Stimulated activated naive B cell treated with anti-CD40 and anti-IgM and Interleukin-4, amounts not matched to agents 10 μg/mL and 1 μg/mL and 100 μg/mL, for 72 hours (primary cell): ENCODE measurements at regions not wholly inside any gene's neighbourhood (a gene's known extent, or its start where the extent isn't known, plus 50 kb on each side); places are given as distances from the start of the nearest gene placed in this dataset.

ENCODE experiments used
- ATAC-seq, 2 donors: fragments of 150-1000 bp; cut with Tn5 transposase; replicated peaks; 2 replicates each; pipeline ENCODE4 v1.10.0; 2021; ENCODE audit warnings: moderate library complexity in 1 of 2
- DNase-seq: peaks from one replicate; pipeline ENCODE4 v3.0.0; 2021
- H3K27ac Mint-ChIP-seq: one replicate; pipeline ENCODE4 v1.8.0; 2022; ENCODE audit warnings: mild to moderate bottlenecking, mixed read lengths
- H3K27me3 Mint-ChIP-seq, 2 donors: one replicate each; pipeline ENCODE4 v1.8.0; 2022; ENCODE audit warnings: mixed read lengths in 2 of 2
- H3K36me3 Mint-ChIP-seq, 2 donors: one replicate each; pipeline ENCODE4 v1.8.0; 2022; ENCODE audit warnings: mixed read lengths in 2 of 2, mild to moderate bottlenecking in 1 of 2
- H3K4me1 Mint-ChIP-seq, 2 donors: one replicate each; pipeline ENCODE4 v1.8.0; 2022; ENCODE audit warnings: mixed read lengths in 2 of 2, mild to moderate bottlenecking in 1 of 2
- H3K4me3 Mint-ChIP-seq, 2 donors: one replicate each; pipeline ENCODE4 v1.8.0; 2022; ENCODE audit warnings: mild to moderate bottlenecking in 2 of 2, mixed read lengths in 2 of 2, moderate library complexity in 1 of 2
- H3K9me3 Mint-ChIP-seq, 2 donors: one replicate each; pipeline ENCODE4 v1.8.0; 2022; ENCODE audit warnings: mixed read lengths in 2 of 2, mild to moderate bottlenecking in 1 of 2

- no peaks in the 10 kb centered on the region for H3K9me3 Mint-ChIP-seq
- no peak overlapping the region for H3K4me3 Mint-ChIP-seq
- peaks cover 0 to 4% of the 10 kb centered on the region in 2 donors for H3K27me3 Mint-ChIP-seq
- ATAC-seq, result no peak
- DNase-seq, result no peak
- H3K36me3 Mint-ChIP-seq, result no peaks in the 10 kb centered on the region
- H3K27ac Mint-ChIP-seq, result no peak overlapping the region
- H3K4me1 Mint-ChIP-seq, result no peaks in the 10 kb centered on the region
These were observed 61.2 kb upstream of the TNR start for GRCh38 chr1:175804561-175804960.

GRCh38 chr1:175803413-175803812 lies 60.0 kb upstream of the TNR start:
- Mint-ChIP-seq H3K9me3 (no peaks in the 10 kb centered on the region), H3K4me3 (no peak overlapping the region), H3K27ac (no peak overlapping the region), H3K36me3 (no peaks in the 10 kb centered on the region), H3K4me1 (no peaks in the 10 kb centered on the region), H3K27me3 (peaks cover 0 to 4% of the 10 kb centered on the region in 2 donors)
- DNase-seq (no peak), ATAC-seq (no peak)

- H3K36me3 Mint-ChIP-seq, result no peaks in the 10 kb centered on the region
- no peak for DNase-seq
- H3K27ac Mint-ChIP-seq, result no peak overlapping the region
- H3K4me3 Mint-ChIP-seq, result no peak overlapping the region
- H3K27me3 Mint-ChIP-seq, result peaks cover 0 to 4% of the 10 kb centered on the region in 2 donors
- H3K9me3 Mint-ChIP-seq, result no peaks in the 10 kb centered on the region
- ATAC-seq, result no peak
- no peaks in the 10 kb centered on the region for H3K4me1 Mint-ChIP-seq
These were observed 59.2 kb upstream of the TNR start for GRCh38 chr1:175802407-175803123.

- Mint-ChIP-seq H3K4me1 (no peaks in the 10 kb centered on the region), H3K4me3 (no peak overlapping the region), H3K27me3 (peaks cover 4 to 7% of the 10 kb centered on the region in 2 donors), H3K27ac (no peak overlapping the region), H3K9me3 (no peaks in the 10 kb centered on the region), H3K36me3 (no peaks in the 10 kb centered on the region)
- ATAC-seq, result no peak
- DNase-seq, result no peak
These were observed 58.6 kb upstream of the TNR start for GRCh38 chr1:175801979-175802378.

GRCh38 chr1:175797576-175797975 lies 54.2 kb upstream of the TNR start:
- ATAC-seq, result no peak
- no peak for DNase-seq
- no peak overlapping the region for H3K4me3 Mint-ChIP-seq
- peaks cover 16 to 22% of the 10 kb centered on the region in 2 donors for H3K27me3 Mint-ChIP-seq
- no peaks in the 10 kb centered on the region for H3K4me1 Mint-ChIP-seq
- no peaks in the 10 kb centered on the region for H3K36me3 Mint-ChIP-seq
- H3K27ac Mint-ChIP-seq, result no peak overlapping the region
- H3K9me3 Mint-ChIP-seq, result no peaks in the 10 kb centered on the region

- Mint-ChIP-seq H3K36me3 (no peaks in the 10 kb centered on the region), H3K27ac (no peak overlapping the region), H3K27me3 (peaks cover 25% of the 10 kb centered on the region in 2 donors), H3K9me3 (no peaks in the 10 kb centered on the region), H3K4me3 (no peak overlapping the region), H3K4me1 (no peaks in the 10 kb centered on the region)
- no peak for DNase-seq
- no peak for ATAC-seq
These were observed 51.2 kb upstream of the TNR start for GRCh38 chr1:175794586-175794985.

- Mint-ChIP-seq H3K36me3 (no peaks in the 10 kb centered on the region), H3K9me3 (no peaks in the 10 kb centered on the region), H3K27me3 (peaks cover 27 to 30% of the 10 kb centered on the region in 2 donors), H3K27ac (no peak overlapping the region), H3K4me1 (no peaks in the 10 kb centered on the region), H3K4me3 (no peak overlapping the region)
- ATAC-seq (no peak), DNase-seq (no peak)
These were observed 50.2 kb upstream of the TNR start for GRCh38 chr1:175793617-175794016.
